ENCODE measurements at regions not wholly inside any gene's neighbourhood (a gene's known extent, or its start where the extent isn't known, plus 50 kb on each side); places are given as distances from the start of the nearest gene placed in this dataset.
"Not testable (repeated sequence)": the region's sequence is repeated elsewhere in the genome, so short reads cannot be mapped to it uniquely, and the experiment has no call there.

DNA sequence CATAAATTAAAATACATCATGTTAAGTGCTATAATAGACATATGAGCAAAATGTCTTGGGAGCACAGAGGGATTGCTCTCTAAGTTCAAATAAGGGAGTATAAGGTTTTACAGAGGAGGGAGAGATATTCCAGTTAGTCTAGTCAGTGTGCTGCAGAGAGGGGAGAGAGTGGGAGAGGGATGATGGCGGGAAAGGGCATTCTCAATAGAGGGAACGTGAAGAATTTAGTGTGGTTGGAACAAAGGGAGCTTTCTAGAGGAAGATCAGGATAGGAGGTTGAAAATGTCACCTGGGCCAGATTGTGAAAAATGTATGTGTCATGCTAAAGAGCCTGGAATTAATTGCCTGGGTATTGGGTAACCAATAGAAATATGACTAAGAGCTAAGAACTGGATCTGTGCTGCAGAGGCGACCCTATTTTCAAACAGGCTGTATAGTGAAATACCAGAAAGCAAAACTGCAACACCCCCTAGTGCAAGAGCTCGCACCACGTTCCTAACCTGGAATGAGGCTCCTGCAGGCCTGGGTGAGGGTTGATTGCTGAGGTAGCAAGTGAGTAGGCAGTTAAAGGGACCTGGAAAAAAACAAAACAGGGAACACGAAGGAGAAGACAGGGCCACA lies 791.8 kb upstream of the C9orf72 start:
- DNase-seq: no peak

DNA sequence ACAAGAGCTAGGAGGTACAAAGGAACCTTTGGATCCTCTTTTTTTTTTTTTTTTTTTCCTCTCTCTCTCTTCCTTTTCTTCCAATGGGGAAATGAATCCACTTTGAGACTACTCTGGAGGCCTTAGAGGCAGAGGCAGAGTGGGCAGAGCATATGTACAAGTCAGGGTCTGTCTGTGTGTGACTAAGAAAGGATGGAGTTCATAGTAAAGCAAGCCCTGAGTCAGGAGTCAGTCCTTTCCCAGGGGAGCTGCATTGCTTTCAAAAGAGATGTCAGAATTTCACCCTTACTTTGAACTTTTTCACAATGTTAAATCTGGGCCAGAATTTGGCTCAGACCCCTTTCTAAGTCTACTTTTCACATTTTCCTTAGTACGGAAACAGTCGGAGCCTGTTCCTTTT lies 792.4 kb upstream of the C9orf72 start:
- DNase-seq: no peak

DNA sequence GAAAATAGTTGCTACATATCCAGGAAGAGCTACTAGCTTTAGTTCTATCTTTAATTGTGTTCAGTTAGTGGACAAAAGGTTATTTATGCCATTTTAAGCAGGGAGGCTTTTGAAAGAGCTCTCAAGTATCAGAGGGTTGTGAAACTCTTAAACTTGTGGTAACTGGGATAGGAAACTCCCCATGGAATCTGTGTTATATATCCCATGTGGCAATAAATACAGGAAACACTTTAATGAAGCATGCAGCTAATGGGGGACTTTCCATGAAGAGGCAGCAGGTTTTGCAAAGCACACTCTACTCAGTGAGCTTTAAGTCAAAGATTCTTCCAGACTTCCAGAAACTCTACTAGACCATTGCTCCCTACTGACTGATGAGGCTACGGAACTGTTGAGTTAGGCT lies 805.0 kb upstream of the C9orf72 start:
- no peak for DNase-seq

DNA sequence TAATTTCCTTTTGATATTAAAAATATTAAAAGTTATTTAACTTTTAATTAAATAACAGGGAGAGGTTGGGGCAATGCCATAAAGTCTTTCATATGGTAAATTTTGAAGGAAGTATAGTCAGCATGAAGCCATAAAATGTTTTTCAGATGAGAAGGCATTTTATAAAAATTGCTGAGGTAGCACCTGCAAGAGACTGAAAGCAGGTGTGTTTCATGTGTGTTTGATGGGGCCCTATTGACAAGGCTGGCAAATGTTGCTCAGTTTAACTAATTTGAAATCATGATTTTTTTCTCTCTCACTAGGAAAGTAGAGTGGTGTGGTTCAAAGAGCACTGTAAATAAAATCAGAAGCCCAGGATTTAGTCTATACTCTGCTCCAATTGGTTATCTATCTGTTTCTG lies 805.8 kb upstream of the C9orf72 start:
- DNase-seq: no peak

DNA sequence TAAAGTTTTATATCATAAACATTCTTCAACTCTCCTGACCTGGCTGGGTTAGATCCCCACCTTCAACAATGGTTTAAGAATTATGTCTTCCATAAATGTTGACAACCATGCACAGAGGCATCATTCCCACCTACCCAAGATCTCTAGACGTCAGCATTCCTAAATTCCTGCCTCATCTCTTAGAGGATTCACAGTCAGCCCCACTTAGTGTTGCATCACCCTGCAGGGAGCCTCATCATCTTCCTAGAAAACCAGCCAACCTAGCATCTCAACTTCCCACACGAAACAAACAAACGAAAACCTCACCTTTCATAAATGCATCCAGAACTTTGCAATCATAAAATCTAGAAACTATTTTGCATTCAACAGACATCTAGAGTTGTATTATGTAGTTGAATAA lies 816.1 kb upstream of the C9orf72 start:
- DNase-seq: no peak

DNA sequence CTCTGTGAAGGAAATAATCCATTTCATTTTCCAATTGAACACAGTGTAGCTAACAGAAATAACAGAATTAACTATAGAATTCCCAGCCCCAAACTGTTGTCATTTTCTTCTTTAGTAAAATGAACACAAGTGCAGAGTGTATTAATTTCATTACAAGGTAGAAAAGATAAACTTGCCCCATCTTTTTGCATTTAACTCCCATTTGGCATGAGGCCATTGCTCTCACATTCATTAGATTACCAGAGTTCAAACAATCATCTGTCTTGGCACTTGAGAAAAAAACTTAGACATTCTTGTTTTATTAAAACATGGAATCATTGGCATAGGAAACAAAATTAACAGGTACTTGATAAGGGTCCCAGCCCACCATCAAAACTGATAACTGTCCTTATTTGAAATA lies 821.5 kb upstream of the C9orf72 start:
- DNase-seq: no peak

DNA sequence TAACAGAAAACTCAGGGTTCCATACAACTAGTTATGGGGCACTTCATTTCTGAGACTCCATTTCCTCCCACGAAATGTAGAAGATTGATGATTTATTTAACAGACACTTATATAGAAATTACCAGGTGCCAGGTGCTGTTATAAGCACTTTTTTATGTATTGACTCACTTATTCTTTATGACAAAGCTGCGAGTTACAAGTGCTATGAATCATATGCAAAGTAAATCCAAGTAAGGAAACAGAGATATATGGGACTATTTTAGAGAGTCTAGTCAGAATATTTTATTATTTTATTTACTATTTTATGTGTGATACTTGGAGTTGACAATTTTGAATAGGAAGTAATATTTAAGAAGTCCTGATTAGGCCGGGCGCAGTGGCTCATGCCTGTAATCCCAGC lies 822.8 kb upstream of the C9orf72 start:
- no peak for DNase-seq

DNA sequence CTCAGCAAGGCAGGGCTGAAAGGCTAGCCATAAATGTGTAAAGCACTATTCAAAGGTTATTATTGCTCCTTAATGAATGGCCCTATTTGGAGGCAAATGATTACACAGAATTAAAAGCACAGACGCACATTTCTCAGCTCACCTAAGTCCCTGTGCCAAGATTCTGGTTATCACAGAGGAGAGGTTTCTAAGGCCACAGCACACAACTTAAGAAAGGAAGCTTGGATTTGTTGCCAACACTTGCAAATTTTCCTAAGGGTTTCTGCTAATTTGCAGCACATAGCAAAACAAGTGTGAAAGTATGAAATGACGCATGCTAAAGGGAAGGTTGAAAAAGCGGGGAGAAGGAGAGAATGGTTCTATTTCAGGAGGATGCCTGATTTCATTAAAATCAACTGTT lies 834.1 kb upstream of the C9orf72 start:
- DNase-seq: no peak

DNA sequence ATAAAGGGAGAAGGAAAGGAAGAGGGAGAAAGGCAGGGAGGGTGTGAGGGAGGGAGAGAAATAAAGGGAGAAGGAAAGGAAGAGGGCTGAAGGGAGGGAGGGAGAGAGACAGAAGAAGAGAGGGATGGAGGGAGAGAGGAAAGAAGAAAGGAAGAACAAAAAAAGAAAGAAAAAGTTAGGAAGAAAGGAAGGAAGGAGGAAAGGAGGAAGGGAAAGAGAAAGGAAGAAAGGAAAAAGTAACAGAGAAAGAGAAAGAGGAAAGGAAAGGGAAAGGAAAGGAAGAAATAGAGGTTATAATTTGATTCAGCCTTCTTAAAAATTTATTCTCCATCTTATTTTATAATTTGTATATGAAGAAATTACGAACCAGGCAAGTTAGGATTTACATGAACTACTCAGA lies 836.6 kb upstream of the C9orf72 start:
- no peak for DNase-seq

DNA sequence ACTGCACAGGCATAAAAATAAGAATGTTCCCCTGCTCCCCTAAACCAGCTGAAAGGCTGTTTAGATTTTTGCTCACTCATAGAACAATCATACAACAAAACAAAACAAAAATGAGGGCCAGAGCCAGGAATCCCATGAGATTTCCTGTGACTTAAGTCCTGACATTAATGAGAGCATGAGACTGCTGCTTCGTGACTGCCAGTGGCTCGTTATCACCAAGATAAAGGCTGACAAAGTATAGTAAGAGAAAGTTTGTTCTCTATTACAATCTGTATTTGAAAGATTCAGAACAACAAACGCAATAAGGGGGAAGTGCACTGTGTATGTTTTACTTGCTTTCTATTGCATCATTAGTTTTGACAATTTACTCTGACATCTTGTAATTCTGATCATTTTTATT lies 837.1 kb upstream of the C9orf72 start:
- no peak for DNase-seq

DNA sequence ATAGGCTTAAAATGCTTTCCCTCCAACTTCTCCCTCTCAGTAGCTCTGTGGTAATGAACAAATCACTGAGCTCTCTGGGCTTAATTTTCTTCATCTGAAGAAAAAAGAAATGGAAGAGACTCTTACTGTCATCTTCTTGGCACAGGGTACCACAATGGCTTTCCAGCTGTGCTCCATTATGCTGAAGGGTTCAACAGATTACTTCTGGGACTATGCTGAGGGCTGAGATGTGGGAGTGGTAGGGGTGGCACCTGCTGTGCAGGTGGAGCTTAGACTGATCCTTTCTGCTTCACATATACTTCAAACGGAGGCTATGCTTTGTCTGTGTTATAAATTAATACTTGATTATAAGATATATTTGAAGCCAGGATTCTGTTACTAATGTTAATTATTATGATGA lies 840.2 kb upstream of the C9orf72 start:
- DNase-seq: no peak

DNA sequence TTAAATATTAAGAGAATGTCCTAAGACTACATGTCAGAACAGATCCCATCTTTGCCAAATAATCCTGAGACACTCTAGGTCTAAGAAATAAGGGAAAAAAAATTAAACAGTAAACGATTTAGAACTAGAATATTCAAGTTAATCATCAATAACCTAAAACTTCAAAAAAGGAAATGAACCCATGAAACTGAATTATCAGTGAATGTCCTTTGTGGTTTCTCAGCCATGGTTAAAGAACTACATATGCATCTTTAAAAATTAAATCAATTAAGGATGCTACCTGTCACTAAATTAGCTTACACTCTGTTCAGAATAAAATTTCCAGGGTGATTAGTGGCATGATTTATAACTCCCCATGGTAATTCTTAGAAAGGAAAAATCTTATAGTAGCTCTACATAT lies 850.0 kb upstream of the C9orf72 start:
- DNase-seq: no peak

DNA sequence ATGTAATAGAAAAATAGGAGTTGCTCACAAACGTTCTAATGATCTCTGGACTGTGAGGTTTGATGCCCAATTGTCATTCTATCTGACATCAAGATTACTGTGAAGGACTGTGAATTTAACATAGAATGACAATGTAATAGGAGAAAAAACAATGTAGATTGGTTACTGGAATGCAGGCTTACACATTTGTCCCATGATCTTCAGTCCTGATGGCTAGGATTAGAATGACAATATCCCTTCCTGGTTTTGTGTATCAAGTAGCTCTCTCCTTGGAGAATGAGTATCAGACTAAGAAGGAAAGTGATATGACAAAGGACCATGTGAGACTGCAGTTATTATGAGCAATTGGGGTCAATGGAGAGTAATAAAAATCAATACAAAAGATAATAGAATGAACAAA lies 862.2 kb upstream of the C9orf72 start:
- no peak for DNase-seq

DNA sequence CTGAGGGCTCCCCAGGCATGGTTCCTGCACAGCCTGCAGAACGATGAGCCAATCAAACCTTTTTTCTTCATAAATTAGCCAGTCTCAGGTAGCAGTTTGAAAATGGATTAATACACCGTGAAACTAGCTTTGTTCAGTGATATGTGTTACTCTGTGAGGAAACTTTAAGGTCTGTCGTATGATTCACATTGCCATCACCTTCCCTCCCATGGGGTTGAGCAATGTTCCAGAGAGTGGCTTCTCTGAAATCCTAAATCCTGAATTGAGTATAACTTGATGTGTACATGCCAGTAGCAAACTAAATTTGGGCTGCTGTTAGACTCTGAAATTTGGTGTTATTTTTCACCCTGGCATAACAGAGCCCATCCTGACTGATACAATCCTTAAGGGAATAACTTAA lies 866.4 kb upstream of the C9orf72 start:
- DNase-seq: no peak

DNA sequence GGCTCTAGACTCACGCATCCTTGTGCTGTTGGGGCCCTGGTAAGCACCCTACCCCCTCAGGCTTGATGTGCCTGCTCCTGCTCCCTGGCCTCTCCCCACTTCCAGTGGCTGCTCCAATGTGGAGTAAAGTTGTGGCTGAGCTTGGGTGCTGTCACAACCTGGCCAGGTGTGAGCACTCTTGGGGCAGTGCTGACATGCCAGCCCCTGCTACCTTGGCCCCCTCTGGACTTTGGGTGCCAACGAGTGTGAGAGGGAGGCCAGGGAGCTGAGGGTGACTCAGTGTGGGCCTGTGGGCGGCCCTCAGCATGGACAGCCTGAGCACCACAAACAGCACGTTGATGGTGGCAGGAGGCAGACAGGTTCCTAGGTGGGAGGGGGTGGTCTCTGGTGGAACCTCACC lies 870.2 kb upstream of the C9orf72 start:
- no peak for DNase-seq

DNA sequence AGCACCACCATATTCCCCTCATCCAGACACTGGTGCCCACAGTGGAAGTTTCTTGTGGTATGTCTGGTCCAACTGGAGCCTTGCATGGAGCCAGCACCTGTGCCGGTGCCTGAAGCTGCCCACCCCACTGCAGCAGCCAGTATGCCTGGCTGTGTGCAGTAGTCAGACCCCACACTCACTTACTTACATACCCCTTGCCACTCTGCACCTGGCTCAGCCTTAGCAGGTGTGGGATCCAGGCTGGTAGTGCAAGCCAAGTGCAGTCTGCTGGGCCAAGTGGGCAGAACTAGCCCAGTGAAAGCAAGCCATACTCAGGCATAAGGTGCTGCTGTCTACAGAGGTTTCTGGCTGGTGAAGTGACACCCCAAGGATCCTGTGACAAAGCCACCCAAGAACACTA lies 871.4 kb upstream of the C9orf72 start:
- no peak for DNase-seq

DNA sequence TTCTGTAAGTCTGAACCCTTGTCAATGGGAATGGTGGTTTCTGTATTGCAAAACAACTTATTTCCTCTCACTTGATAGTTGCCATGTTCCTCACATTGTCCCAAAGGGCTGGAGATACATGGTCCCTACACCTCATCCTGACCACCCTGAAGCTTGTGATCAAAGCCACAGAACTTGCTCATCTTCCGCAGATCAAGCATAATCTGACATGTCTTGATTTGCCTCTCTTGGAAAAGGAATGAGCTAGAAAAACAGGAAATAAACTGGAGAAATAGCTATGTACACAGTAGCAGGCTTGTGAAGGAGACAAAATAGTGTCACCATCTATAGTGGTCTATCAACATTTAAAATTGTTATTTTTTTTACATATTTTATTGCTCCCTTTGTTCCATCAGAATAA lies 871.9 kb upstream of the C9orf72 start:
- no peak for DNase-seq

DNA sequence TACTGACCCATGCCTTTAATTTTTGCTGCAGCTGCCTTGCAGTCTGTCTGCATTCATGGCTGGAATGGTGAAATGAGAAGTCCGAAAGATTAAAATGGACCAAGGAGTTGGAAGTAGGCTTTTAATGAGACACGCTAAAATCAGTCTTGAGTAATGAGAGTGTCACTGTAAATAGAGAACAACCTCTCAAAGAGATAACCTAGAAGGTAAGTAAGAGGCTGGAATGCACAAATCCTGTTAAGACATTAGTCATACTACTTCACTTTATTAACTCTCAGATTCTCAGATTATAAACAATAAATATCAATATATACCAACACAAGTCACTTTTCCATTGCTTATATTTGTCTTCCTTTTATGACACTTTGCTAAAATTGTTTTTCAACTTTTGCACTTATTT lies 880.6 kb upstream of the C9orf72 start:
- no peak for DNase-seq

DNA sequence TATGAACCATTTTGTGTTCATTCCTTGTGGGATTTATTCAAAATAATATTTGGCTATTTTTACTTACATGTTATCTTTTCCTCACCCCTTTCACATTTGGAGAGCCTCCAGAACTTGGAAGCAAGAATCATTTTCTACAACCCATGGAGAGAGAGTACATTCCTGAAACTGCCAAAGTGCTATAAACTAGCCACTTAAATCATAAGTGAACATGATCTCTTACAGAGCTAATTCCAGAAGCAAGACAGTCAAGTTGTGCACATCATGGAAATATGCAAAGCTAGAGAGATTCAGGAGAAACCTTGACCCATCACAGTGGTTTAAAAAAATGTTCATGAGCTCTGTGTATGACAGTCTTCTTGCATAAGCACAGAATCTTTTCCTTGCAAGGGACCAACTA lies 883.6 kb upstream of the C9orf72 start:
- no peak for DNase-seq

DNA sequence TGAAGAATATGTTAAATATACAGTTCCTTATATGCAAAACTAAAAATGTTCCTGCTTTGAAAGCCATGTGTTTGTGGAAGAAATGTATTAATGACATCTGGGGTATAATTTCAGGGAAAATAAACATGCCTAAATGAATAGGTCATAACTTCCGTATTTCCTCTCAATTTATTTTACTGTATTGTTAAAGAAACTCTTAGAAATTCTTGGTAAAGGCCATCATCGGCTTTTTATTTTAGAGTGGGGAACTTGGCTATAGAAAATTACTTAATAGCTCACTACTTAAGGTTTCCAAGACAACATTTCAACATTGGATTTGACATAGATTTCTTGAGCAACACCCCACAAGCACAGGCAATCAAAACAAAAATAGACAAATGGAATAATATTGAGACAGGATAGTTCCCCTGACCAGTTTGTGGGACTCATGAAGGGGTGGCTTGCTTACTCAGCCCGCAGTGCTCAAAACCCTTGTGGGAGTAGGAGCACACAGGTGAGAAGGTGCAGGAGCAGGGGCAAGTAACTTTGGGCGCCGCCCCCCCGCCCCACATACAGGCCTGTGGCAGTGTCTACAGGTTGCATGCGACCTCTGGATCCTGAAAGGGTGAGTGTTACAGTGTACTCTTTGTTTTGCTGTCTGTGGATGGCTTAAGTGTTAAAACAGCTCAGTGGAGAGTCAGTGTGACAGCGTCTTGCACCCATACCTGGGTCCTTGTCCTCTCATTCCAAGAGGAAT lies 891.4 kb upstream of the C9orf72 start:
- DNase-seq: no peak

DNA sequence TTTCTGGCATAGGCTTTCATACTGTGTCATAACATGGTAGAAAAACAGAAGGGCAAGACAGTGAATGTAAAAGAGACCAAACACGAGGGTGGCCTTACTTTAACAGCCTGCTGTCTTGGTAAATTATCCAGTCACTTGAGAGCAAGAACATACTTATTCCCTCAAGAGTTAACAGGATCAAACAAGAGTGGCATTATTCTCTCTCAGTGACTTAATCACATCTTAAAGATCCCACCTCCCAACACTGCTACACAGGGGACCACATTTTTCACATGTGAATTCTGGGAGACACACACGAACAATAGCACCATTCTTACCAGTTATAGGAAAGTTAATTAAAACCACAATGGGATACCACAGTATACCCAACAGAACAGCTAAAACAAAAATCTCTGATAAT lies 898.0 kb upstream of the C9orf72 start:
- no peak for DNase-seq

DNA sequence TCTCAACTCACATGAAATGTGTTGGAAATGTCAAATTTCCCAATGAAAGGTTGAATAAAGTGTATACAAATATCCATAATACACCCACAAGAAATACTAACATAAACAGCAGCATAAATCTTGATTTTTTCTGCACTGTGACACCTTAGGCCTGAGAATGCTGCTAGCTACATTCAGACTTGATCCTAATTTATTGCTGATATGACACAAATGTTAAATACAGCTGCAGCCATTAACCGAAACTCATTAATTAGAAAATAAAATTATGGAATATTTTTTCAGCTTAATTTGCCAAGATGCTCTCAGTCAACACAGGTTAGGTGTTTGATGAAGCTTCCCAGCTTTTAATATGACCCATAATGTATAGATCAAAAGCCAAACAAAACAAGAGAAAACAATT lies 914.3 kb upstream of the C9orf72 start:
- no peak for DNase-seq

DNA sequence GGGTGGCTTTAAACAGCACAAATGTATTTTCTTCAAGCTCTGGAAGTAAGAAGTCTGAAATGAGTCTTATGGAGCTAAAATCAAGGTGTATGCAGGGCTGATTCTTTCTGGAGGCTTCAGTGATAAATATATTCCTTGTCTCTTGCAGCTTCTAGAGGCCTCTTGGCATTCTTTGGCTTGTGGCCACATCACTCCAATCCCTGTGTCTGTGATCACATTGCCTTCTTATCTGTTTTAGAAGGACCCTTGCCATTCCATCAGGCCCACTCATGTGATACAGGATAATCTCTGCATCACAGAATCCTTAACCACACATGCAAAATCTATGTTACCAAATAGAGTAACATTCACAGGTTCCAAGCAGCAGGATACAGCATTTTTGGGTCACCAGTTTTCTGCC lies 917.8 kb upstream of the C9orf72 start:
- DNase-seq: no peak

DNA sequence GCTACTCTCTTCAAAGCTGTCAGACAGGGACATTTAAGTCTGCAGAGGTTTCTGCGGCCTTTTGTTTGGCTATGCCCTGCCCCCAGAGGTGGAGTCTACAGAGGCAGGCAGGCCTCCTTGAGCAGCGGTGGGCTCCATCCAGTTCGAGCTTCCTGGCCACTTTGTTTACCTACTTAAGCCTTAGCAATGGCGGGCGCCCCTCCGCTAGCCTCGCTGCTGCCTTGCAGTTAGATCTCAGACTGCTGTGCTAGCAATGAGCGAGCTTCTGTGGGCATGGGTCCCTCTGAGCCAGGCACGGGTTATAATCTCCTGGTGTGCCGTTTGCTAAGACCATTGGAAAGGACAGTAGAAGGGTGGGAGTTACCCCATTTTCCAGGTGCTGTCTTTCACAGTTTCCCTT lies 924.9 kb upstream of the C9orf72 start:
- not testable (repeated sequence) for DNase-seq

DNA sequence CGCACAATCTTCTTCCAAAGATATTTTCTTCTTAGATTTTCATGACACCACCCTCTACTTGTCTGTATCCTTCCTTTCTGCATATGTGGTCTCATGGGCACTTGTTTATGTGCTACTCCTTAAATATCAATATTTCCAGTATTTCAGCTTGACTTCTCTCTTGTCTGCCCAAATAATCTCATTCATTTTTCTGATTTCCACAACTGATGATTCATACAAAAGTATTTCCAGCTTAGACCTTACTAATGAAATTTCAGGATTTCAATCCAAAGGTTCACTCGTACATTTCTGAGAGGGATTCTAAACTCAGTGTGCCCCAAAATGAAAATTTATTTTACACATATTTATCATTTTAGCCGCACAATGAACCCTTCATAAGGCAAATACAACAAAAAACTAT lies 928.9 kb upstream of the C9orf72 start:
- DNase-seq: no peak
